GM18508 (cell line): ENCODE measurements at regions not wholly inside any gene's neighbourhood (a gene's known extent, or its start where the extent isn't known, plus 50 kb on each side); places are given as distances from the start of the nearest gene placed in this dataset.

Experiments
- ATAC-seq: cut with Tn5 transposase; IDR thresholded peaks from one replicate; pipeline ENCODE4 v1.9.1; 2021; ENCODE audit warnings: moderate number of reproducible peaks; ENCODE audit not compliant: insufficient read depth, unreplicated experiment

DNA sequence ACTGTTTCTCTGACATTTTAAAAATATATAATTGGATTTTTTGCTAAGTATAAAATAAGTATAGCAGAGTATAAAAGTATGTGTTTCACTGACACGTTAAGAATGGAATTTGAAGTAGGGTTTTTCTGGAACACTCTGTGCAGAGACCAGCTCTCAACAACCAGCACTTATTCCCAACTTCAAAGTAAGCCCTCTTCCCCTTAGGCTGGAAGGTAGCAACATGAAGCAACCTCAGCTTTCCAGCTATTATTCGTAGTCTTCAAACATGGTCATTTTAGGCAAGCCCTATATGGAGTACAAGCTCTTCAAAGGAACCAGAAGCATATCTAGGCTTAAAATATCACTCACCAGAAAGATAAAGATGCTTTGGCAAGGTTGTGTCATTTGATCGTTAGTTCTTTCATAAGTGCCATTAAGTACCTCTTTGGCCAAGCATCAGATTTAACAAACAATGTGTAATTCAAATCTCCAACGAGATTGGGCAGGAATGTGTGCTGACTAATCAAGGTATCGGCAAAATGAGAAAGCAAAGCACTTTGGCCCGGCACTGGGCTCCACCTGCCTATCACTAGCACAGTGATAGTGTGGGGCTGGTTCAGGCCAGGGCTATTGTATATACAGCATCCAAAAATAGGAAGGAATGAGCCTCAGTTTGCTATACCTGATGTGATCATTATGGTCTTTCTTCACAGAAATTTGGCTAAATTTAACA lies 95.9 kb upstream of the FREM2 start:
- no peak for ATAC-seq

- ATAC-seq = no peak
Measured at GRCh38 chr13:38602266-38602665, 84.6 kb upstream of the FREM2 start.

DNA sequence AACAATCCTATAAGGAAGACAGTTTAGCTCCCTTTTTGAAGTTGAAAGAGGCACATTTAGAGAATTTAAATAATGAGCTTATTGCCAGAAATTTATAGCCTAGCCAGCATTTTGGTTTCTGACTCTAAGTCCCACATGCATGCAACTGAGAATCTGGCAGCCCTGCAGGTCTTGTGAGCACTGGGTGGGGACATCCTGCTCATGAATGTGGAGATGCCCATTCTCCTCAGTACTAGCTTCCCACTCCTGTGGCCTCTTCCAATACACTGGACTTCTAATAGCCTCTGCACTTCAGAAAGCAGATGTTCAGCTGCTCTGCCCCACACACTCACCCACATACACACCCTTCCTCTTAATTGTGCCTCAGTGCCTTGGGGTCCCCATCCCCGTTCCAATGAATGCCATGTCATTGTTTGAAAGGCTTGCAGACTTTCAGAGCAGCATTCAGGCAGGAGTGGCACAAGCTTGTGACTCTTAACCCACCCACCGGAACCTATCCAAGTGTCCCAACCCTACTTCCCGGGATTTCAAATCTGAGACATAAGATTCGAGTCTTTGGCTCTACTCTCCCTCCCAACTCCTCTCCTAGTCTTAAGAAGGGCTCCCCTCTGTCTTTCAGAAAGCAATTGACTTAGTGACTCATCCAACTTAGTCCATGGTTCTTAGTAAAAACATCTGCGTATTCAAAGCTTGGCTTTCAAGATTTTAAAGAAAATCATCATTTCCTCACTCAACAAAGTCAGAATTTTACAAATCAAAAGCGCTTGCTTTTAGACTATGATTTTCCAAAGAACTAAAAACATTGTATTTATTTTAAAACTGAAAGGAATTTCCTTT lies 80.0 kb upstream of the FREM2 start:
- ATAC-seq = no peak

GRCh38 chr13:38617936-38618335 lies 68.9 kb upstream of the FREM2 start:
- ATAC-seq = no peak

- ATAC-seq = no peak
Measured at GRCh38 chr13:38618336-38618735, 68.5 kb upstream of the FREM2 start.

- ATAC-seq = no peak
Measured at GRCh38 chr13:38618881-38619280, 68.0 kb upstream of the FREM2 start.

DNA sequence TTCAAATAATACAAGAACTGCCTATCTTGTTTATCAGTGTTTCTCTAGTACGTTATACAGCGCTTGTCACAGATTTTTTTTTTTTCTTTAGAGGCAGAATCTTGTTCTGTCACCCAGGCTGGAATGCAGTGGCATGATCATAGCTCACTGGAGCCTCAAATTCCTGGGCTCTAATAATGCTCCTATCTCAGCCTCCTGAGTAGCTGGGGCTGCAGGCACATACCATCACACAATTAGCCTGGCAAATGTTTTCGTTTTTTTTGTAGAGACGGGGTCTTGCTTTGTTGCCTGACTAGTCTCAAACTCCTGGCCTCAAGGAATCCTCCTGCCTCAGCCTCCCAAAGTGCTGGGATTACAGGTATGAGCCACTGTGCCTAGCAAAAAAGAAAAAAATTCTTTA lies 66.0 kb upstream of the FREM2 start:
- no peak for ATAC-seq

GRCh38 chr13:38624822-38625221 lies 62.1 kb upstream of the FREM2 start:
- no peak for ATAC-seq

- no peak for ATAC-seq
Measured at GRCh38 chr13:38628554-38628953, 58.3 kb upstream of the FREM2 start.

DNA sequence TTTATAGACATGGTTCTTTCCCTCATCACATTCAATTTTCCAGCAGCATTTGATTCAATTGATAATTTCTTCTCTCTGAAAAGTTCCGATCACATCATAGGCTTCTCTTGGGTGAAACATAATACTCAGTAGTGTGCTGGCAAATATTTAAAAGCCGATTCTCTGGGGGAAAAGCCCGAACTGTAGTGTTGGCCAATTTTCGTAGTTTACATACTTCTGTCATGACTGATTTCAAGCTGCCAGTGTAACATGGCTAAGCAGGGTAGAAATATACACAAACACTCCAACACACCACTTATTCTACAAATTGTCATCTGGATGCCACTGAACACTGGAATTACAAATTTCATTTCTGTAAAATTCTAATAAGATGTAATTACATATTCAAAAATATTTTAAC lies 56.1 kb upstream of the FREM2 start:
- ATAC-seq = no peak

GRCh38 chr13:38635030-38635429 lies 51.8 kb upstream of the FREM2 start:
- ATAC-seq = no peak

DNA sequence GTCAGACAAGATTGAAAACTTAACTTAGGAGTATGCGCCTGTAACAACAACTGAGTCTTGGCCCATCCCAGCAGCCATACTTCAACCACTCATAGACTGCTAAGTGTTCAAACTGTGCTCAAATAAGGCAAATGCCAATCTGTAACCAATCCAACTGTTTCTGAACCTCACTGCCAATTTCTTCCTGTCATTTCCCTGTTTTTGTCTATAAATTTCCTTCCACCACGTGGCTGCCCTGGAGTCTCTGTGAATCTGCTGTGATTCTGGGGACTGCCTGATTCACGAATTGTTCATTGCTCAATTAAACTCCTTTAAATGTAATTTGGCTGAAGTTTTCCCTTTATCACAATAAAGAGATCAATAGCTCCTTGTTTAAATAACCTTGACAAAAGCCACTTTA lies 50.8 kb upstream of the FREM2 start:
- ATAC-seq = no peak

DNA sequence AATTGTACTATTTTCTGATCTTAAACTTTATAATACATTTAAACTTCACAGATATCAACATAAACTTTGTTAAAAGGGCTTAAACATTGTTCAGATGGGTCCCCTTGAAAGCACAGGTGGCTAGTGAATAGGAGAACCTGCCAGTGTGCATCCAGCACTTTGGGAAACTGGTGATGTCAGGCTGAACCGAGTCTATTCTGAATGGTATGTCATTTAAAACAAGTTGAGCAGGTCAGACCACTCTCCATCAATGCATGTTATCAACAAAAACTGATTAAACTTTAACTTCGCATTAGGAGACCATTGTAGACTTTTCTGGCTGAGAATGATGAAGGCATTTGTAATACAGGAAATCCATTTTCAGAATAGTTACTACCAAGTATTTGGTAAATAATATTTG lies 50.1 kb upstream of the FREM2 start:
- no peak for ATAC-seq
